ENCODE measurements at regions not wholly inside any gene's neighbourhood (a gene's known extent, or its start where the extent isn't known, plus 50 kb on each side); places are given as distances from the start of the nearest gene placed in this dataset.

GRCh38 chr6:12605888-12606345 is 110.7 kb upstream of the PHACTR1 start:
- Histone ChIP-seq H3K4me3 (ENCODE audit: insufficient read depth, low read length, poor library complexity, severe bottlenecking) (no peak overlapping the region), H3K9me2 (replicated peaks; ENCODE audit: insufficient read depth, low read length) (no peaks in the 10 kb centered on the region), H3K27ac (ENCODE audit: low read depth, low read length) (no peak overlapping the region), H3K4me2 (ENCODE audit: low read depth, low read length, poor library complexity, severe bottlenecking) (peak overlapping the region; percentile 44), H3K79me2 (ENCODE audit: insufficient read depth, low read length) (no peaks in the 10 kb centered on the region), H3K9me3 (ENCODE audit: insufficient read depth, low read length) (no peaks in the 10 kb centered on the region), H3F3A (ENCODE audit: insufficient read depth) (no peaks in the 10 kb centered on the region), H3K36me3 (ENCODE audit: low read length) (no peaks in the 10 kb centered on the region), H3K27me3 (ENCODE audit: low read length) (no peaks in the 10 kb centered on the region), H2AFZ (ENCODE audit: low read depth, low read length, severe bottlenecking) (peak overlapping the region; percentile 37), H4K20me1 (ENCODE audit: low read depth, low read length) (no peaks in the 10 kb centered on the region), H3K9ac (ENCODE audit: low read length) (no peak overlapping the region)
- TF ChIP-seq CTCF (IDR thresholded peaks at IDR 0.05; ENCODE audit: insufficient read depth, low read length, poor library complexity, severe bottlenecking) (peak; percentile 97), EZH2phosphoT487 (conservative IDR thresholded peaks at IDR 0.05; ENCODE audit: low read length) (no peak)

- H3F3A ChIP-seq (ENCODE audit: insufficient read depth): no peaks in the 10 kb centered on the region
- H4K20me1 ChIP-seq (ENCODE audit: low read depth, low read length): no peaks in the 10 kb centered on the region
- no peak overlapping the region for H3K9ac ChIP-seq (ENCODE audit: low read length)
- TF ChIP-seq CTCF (IDR thresholded peaks at IDR 0.05; ENCODE audit: insufficient read depth, low read length, poor library complexity, severe bottlenecking): no peak
- no peak for TF ChIP-seq EZH2phosphoT487 (conservative IDR thresholded peaks at IDR 0.05; ENCODE audit: low read length)
- no peaks in the 10 kb centered on the region for H3K9me2 ChIP-seq (replicated peaks; ENCODE audit: insufficient read depth, low read length)
- no peaks in the 10 kb centered on the region for H3K9me3 ChIP-seq (ENCODE audit: insufficient read depth, low read length)
- H3K4me2 ChIP-seq (ENCODE audit: low read depth, low read length, poor library complexity, severe bottlenecking): no peak overlapping the region
- H3K4me3 ChIP-seq (ENCODE audit: insufficient read depth, low read length, poor library complexity, severe bottlenecking): no peak overlapping the region
- no peaks in the 10 kb centered on the region for H3K36me3 ChIP-seq (ENCODE audit: low read length)
- no peak overlapping the region for H2AFZ ChIP-seq (ENCODE audit: low read depth, low read length, severe bottlenecking)
- no peaks in the 10 kb centered on the region for H3K27me3 ChIP-seq (ENCODE audit: low read length)
- no peaks in the 10 kb centered on the region for H3K79me2 ChIP-seq (ENCODE audit: insufficient read depth, low read length)
- H3K27ac ChIP-seq (ENCODE audit: low read depth, low read length): no peak overlapping the region
These were observed 110.0 kb upstream of the PHACTR1 start for GRCh38 chr6:12606616-12607015.

- no peaks in the 10 kb centered on the region for H3F3A ChIP-seq (ENCODE audit: insufficient read depth)
- no peaks in the 10 kb centered on the region for H4K20me1 ChIP-seq (ENCODE audit: low read depth, low read length)
- no peaks in the 10 kb centered on the region for H3K9me2 ChIP-seq (replicated peaks; ENCODE audit: insufficient read depth, low read length)
- H3K79me2 ChIP-seq (ENCODE audit: insufficient read depth, low read length): no peaks in the 10 kb centered on the region
- TF ChIP-seq EZH2phosphoT487 (conservative IDR thresholded peaks at IDR 0.05; ENCODE audit: low read length): no peak
- no peak for TF ChIP-seq CTCF (IDR thresholded peaks at IDR 0.05; ENCODE audit: insufficient read depth, low read length, poor library complexity, severe bottlenecking)
- H3K27ac ChIP-seq (ENCODE audit: low read depth, low read length): no peak overlapping the region
- H3K4me2 ChIP-seq (ENCODE audit: low read depth, low read length, poor library complexity, severe bottlenecking): no peak overlapping the region
- H3K9me3 ChIP-seq (ENCODE audit: insufficient read depth, low read length): no peaks in the 10 kb centered on the region
- no peak overlapping the region for H3K9ac ChIP-seq (ENCODE audit: low read length)
- H3K27me3 ChIP-seq (ENCODE audit: low read length): no peaks in the 10 kb centered on the region
- H3K4me3 ChIP-seq (ENCODE audit: insufficient read depth, low read length, poor library complexity, severe bottlenecking): no peak overlapping the region
- H3K36me3 ChIP-seq (ENCODE audit: low read length): no peaks in the 10 kb centered on the region
- H2AFZ ChIP-seq (ENCODE audit: low read depth, low read length, severe bottlenecking): no peak overlapping the region
These were observed 108.3 kb upstream of the PHACTR1 start for GRCh38 chr6:12608016-12608860.
